RPMI7951 (cell line): ENCODE measurements at regions not wholly inside any gene's neighbourhood (a gene's known extent, or its start where the extent isn't known, plus 50 kb on each side); places are given as distances from the start of the nearest gene placed in this dataset.

Source experiments
- DNase-seq: peaks from one replicate; pipeline ENCODE4 v3.0.0-alpha.2; 2012; ENCODE audit warnings: low read depth

DNA sequence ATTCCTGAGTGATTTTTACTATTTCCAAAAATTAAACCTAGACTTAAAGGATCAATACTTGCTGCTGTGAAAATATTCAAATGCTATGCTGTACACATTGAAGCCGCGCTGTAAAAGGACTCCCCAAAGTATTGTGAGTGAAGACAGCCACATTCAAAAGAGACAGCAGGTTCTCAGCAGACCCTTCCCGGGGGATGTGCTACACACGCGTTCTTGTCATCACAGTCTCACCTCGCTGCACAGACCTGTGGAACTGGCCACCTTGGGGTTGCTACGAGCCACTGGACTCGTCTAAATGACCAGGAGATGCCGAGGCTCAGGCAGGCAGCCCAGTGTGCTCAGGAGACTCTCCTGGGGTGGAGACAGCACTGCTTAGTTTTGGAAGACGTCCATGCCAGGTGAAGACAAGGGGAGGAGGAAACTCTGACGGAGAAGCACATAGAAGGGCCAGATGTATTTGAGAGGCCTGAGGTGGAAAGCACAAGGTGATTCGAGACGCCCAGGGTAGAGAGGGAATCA lies 367.7 kb upstream of the SHH start:
- DNase-seq: no peak

GRCh38 chr7:156178857-156179256 lies 366.6 kb upstream of the SHH start:
- no peak for DNase-seq

DNA sequence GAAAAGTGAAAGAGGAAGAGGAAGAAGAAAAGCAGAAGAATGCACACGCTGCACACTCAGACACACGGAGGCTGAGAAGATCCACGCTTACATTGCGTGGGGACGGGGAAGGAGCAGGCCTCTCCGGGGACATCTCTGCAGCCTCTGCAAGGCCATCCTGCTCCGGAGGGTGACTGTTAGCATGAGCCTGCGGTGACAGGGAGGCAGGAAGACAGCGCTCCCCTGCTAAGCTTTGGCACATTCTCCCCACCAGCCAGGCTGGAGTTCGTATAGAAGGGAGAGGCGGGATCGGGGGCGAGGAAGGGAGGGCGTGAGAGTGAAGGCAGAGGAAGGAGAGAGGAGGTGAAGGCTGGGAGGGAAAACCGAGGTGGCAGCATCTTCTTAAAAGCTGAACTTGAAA lies 366.0 kb upstream of the SHH start:
- DNase-seq: no peak

GRCh38 chr7:156177422-156178055 lies 365.3 kb upstream of the SHH start:
- no peak for DNase-seq

DNA sequence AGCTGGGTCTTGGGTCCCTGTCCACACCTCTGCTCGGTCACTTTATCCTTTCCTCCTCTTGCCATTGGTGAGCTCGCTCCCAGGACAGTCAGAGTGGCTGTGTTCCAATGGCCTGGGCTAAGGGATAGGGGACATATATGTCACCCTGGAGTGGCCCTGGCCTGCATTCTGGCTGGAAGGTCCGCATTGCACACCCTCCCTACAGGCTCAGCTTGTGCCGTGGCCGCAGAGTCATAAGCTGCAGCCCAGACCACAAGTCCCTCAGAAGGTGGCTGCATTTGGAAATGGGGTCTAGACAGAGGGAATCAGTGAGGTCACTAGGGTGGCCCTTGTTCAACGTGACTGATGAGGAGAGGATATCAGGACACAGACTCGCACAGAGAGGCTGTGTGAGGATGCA lies 363.8 kb upstream of the SHH start:
- DNase-seq: no peak

- no peak for DNase-seq
These were observed 362.7 kb upstream of the SHH start for GRCh38 chr7:156175003-156175402.

DNA sequence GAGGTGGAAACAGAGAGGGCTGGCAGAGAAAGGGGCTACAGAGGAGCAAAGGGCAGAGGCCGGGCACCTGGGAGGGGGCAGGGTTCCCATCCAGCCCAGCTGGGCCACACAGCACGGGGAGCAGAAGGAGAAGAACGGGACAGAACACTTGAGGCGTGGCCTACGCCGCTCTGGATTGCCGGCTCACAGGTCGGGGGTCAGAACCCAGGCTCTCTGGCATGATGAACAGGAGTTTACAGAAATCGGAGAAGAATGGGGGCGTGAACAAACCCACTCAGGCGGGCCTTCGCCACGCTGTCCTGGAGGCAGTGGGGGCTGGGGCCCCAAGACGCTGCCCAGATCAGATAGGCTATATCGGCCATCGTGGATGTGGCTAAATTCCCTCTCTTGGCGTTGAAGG lies 362.2 kb upstream of the SHH start:
- DNase-seq: no peak

GRCh38 chr7:156173748-156174353 lies 361.6 kb upstream of the SHH start:
- no peak for DNase-seq

DNA sequence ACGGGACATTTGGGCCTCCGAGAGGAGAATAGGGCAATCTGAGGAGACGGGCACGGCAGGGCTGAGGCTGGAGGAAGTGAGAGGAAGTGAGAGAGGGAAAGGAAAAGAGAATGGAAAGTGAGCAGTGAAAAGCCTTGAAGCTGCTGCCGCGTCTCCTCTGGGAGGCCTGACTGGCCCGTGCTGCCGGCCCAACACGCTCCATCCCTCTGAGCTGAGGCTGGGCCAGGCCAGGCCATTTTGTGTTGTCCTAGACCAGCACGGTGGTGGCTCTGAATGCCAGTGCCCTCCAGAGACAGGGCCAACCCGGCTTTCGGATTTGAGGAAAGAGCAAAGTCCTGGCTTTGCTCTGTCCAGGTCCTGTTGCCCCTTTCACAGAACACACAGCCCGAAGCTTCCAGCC lies 361.1 kb upstream of the SHH start:
- DNase-seq: no peak

- DNase-seq: no peak
These were observed 360.4 kb upstream of the SHH start for GRCh38 chr7:156172638-156173037.

- DNase-seq: no peak
These were observed 357.5 kb upstream of the SHH start for GRCh38 chr7:156169474-156170370.

- no peak for DNase-seq
These were observed 356.2 kb upstream of the SHH start for GRCh38 chr7:156168434-156168833.

- no peak for DNase-seq
These were observed 355.7 kb upstream of the SHH start for GRCh38 chr7:156167987-156168386.

DNA sequence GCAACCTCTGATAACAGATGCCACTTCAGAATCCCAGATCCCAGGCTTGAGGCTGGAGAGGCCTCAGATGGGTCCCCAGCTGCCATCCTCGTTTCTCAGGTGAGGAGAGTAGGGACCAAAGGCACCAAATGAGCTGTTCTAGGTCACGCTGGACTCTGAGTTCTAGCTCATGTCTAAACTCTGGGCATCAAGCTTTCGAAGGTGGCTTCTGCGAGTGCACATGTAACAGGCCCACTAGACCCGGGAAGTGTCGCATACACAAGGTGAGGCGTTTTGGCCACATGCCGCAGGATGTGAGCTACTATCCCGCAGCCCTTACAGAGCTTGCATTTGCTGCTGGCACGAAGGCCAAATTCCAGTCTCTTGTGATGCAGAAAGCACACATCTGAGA lies 355.1 kb upstream of the SHH start:
- DNase-seq: no peak

- no peak for DNase-seq
These were observed 354.6 kb upstream of the SHH start for GRCh38 chr7:156166692-156167416.

DNA sequence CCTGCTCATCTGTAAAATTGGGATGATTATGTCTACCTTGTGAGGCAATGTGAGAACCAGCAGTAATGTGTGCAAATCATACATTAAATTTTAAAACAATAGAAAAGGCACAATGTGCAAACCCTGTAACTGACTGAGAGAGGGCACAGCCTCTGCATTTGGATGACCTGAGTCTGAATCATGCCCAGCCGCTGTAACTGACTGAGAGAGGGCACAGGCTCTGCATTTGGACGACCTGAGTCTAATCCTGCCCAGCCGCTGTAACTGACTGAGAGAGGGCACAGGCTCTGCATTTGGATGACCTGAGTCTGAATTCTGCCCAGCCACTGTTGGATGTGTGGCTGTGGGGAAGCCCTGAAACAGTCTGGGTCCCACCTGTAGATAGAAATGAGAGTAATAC lies 351.5 kb upstream of the SHH start:
- no peak for DNase-seq

GRCh38 chr7:156162451-156162850 lies 350.2 kb upstream of the SHH start:
- DNase-seq: no peak

- no peak for DNase-seq
These were observed 348.5 kb upstream of the SHH start for GRCh38 chr7:156160811-156161210.

DNA sequence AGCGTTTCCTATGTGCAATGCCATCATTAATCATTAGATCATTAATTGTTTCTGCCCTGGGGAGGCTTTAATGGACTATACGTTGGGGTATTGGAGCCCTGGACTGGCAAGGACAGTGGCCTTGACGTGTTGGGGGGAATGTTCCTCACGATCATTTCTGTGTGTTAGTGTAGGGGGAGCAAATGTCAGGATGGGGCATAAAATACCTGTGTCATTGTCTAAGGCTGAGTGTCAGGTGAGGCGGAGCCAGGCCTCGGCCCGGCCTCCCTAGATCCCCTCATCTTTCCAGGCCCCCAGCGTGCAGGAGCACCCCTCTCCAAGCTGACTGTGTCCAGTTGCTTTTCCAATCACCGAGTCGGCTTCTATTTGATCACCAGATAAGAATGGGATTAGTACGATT lies 346.4 kb upstream of the SHH start:
- no peak for DNase-seq

- DNase-seq: no peak
These were observed 345.9 kb upstream of the SHH start for GRCh38 chr7:156158213-156158612.

DNA sequence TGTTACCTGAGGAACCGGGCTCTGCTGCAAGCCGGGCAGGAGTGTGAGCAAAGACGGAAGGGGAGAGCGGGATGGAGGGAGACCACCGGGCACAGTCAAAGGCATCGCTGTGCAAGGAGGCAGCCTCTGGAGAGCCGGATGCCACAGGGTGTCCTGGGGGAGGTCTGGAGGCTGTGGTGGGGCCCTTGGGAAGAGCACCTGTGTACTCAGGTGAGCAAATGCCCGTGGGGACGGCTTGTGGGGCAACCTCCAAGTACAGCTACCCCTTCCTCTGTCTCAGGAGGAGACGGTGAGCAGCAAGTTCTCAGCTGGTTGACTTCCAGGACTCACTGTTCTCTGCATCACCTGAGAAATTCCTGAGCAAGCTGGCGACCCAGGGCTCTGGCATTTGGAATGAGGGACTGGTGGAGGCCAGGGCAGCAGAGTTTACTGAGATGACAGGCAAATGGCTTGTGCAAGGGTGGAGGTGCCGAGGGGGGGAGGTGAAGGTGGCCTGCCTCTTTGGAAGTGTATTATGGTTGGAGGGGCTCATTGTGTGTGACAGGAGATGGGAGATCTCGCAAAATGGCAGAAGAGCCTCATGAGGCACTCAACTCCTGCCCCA lies 345.2 kb upstream of the SHH start:
- DNase-seq: no peak
